ENCODE measurements at regions not wholly inside any gene's neighbourhood (a gene's known extent, or its start where the extent isn't known, plus 50 kb on each side); places are given as distances from the start of the nearest gene placed in this dataset.
"Not testable (repeated sequence)": the region's sequence is repeated elsewhere in the genome, so short reads cannot be mapped to it uniquely, and the experiment has no call there.

DNA sequence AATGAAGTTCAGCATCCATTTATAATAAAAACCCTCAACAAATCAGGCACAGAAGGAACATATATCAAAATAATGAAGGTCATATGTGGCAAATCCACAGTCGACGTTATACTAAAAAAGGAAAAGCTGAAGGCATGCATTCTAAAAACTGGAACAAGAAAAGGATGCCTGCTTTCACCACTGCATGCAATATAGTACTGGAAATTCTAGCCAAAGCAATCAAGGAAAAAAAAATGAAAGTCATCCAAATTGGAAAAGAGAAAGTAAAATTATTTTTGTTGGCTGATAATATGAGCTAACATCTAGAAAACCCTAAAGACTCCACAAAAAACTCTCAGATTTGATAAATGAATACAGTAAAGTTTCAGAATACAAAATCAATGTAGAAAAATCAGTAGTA is 1123.2 kb downstream of the TBL1XR1 start:
- DNase-seq (ENCODE audit: low spot score) = no peak

DNA sequence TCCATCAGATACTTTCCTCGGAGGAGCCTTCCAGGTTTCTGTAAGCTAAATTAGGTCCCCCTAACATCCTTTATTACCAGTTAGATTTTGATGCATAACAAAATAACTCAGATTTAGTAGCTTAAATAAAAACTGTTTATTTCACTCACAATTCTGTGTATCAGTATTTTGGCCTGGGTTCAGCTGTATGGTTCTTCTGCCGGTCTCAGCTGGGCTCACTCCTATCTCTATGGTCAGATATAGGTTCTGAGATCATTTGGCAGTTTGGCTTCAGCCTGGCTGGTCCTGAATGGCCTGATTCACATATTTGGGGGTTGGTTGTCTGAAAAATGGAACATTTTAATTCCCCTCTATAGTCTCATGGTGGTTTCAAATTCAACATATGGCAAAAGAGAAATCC is 1125.3 kb downstream of the TBL1XR1 start:
- DNase-seq (ENCODE audit: low spot score) = no peak

DNA sequence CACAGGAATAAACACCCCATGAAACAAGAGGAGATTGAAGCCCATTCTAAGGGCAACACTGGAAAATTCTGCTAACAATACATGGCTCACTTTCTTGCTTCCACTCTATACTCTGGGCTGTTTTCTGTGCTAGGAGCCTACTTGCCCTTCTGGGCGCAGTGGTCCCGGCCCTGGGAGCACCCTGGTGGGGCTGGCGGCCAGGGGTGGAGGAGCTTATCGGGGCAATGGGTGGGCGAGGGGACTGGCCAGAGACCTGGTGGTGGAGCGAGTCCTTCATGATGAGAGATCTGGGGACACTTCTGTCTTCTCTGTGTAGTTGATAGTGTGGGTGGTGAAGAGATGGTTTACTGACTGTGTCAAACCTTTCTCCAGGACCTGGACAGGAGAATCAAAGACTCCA is 1128.5 kb downstream of the TBL1XR1 start:
- no peak for DNase-seq (ENCODE audit: low spot score)

DNA sequence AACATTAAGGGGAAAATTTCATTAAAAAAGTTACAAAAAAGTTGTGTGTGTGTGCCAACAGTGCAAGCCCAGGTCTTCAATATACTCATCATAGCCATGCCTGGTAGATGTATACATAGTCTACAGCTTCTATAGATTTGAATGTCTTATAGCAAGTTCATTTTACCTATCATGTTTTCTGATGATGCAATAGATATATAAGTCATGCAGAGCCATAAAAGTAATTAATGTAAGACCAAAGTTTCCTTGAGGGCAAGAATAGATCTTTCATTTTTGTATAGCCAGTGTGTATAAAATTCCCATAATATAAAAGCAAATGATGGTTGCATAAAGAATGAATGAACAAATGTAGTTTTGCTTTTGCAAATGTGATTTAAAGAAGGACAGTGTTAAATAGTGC is 1138.4 kb downstream of the TBL1XR1 start:
- DNase-seq (ENCODE audit: low spot score) = no peak

DNA sequence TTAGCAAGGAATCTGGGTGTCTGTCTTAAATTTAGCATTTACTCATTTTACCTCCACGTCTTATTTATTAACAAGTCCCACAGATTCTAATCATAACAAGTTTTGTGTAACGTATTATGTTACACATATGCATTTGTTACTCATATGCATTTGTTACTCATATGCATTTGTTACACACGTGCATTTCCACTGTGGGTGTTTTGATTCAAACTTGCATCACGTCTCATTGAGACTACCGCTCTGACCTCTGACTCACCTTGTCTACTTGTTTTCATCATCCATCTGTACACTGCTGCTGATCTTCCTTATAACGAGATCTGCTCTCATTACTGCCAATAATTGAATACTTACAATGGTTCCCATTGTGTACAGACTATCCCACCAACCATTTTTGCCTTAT is 1141.4 kb downstream of the TBL1XR1 start:
- DNase-seq (ENCODE audit: low spot score) = no peak

DNA sequence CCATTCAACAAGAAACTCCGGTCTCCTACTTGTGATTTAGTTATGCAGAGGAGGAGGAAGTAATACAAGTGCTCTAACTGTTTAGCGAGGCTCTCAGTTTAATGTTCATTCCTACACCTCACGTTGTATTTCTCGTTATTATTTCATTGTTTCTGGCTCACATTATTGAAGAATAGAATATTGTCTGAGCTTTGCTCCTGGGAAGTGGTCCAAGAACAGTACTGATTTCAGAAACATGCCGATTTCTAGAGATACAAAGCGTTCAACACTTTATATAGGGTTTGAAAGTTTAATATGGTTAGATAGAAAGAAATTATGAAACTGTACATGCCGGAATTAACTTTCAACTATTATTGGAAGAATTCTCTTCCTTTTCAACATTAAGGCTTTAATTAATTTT is 1145.5 kb downstream of the TBL1XR1 start:
- DNase-seq (ENCODE audit: low spot score) = no peak

DNA sequence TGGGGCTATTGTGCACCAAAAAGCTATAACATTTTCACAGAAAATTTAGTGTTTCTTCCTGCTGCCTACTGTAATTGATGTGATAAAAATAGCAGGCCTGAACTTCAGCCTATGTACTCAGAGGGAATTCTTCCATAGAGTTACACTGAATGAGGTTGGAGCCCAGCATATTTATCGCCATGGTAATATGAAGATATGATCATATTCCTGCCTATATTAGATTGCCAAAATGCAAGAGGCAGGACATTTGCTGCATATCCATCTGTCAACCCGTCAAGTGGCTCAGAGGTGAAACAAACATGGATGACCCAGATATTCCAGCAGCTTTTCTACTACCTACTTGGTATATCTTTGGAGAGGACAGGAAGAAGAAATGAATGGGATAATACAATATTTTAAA is 1150.6 kb downstream of the TBL1XR1 start:
- no peak for DNase-seq (ENCODE audit: low spot score)

DNA sequence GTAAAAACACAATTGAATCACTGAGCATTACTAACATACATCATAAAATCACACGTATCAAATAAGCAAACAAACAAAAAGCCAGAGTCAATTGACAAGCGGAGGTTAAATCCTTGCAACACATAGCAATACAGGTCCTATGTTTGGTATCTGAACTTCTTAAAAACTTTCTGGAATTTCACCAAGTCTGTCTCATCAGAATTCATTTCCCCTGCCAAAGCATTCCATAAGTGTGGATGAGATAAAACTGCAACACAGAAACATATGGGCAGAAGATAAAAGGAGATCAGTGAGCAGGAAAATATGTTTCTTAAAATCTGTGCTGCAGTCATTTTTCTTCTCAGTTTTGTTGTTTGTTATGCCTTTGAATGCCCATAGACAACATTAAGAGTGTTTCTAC is 1155.5 kb downstream of the TBL1XR1 start:
- DNase-seq (ENCODE audit: low spot score) = no peak

DNA sequence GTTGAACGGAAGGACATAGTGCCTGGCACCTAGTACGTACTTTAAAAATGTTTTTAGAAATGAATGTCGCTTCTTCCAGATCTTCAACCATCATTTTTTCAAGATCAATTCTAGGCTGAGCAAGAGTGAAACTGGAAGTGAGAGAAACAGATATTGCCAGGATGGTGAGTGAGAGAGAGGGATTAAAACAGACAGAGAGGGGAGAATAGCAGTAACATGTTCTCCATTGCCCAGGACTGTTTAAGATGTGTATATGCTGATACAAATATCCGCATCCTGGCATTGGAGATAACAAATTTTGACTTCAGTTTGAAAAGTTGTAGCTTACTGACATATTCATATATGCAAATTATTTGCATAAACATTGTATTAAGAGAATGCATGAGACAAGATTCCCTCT is 1156.1 kb downstream of the TBL1XR1 start:
- DNase-seq (ENCODE audit: low spot score) = no peak

DNA sequence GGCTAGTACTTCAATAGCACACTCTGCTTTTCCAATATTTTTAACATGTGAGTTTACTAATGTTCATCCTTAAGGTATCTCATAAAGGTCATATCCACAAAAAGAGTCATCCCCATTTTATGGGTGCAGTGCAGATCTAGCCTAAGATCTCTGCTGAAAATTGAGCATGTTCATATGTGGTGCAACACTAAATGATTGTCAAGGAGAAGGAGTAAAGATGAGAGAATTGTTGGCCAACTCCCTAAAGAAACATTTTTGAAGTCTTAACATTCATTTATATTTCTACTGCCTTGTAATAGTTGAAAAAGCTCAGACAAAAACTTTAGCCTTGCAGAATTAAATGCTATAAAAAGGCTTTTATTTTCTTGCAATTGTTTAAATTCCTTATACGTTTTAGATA is 1159.6 kb downstream of the TBL1XR1 start:
- no peak for DNase-seq (ENCODE audit: low spot score)

DNA sequence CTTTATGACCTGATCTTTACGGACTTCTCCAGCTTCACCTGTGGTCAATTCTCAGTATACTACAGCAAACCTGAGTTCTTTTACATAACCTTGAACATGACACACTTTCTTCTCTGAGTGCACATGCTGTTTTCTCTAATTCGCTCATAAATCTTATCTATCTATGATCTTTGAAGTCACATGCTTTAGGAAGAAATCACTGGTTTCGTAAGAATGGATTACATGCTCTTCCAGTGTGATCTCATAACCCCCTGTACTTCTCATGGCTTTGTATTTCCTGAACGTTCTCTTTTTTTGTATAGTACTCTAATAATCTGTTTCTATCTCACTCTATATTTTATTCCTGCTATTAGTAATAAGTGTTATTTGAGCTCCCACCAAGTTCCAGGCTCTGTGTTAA is 1165.2 kb downstream of the TBL1XR1 start:
- DNase-seq (ENCODE audit: low spot score) = no peak

DNA sequence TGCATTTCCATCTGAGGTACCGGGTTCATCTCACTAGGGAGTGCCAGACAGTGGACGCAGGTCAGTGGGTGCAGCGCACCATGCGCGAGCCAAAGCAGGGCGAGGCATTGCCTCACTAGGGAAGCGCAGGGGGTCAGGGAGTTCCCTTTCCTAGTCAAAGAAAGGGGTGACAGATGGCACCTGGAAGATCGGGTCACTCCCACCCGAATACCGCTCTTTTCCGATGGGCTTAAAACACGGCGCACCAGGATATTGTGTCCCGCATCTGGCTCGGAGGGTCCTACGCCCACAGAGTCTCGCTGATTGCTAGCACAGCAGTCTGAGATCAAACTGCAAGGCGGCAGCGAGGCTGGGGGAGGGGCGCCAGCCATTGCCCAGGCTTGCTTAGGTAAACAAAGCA is 1157.1 kb downstream of the NAALADL2 start:
- not testable (repeated sequence) for DNase-seq (ENCODE audit: low spot score)

DNA sequence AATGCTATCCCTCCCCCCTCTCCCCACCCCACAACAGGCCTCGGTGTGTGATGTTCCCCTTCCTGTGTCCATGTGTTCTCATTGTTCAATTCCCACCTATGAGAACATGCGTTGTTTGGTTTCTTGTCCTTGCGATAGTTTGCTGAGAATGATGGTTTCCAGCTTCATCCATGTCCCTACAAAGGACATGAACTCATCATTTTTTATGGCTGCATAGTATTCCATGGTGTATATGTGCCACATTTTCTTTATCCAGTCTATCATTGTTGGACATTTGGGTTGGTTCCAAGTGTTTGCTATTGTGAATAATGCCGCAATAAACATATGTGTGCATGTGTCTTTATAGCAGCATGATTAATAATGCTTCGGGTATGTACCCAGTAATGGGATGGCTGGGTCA is 1156.1 kb downstream of the NAALADL2 start:
- not testable (repeated sequence) for DNase-seq (ENCODE audit: low spot score)

DNA sequence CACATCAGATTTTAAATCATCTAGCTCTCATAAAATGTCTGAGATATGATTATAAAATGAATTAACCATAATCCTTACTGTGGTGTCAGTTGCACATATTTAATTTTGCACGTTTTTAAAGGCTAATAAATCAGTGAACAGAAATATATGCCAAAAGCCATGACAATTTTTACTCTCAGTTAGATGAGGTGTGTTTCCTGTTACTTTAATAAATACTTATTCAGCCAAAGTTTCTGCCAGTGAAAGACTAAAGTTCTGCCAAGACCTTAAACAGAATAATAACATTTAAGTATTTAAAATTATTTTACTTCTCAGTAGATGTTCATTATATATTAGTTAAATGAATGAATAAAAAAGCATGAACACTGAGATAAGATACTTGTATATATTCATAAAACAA is 1150.1 kb downstream of the NAALADL2 start:
- DNase-seq (ENCODE audit: low spot score) = no peak

DNA sequence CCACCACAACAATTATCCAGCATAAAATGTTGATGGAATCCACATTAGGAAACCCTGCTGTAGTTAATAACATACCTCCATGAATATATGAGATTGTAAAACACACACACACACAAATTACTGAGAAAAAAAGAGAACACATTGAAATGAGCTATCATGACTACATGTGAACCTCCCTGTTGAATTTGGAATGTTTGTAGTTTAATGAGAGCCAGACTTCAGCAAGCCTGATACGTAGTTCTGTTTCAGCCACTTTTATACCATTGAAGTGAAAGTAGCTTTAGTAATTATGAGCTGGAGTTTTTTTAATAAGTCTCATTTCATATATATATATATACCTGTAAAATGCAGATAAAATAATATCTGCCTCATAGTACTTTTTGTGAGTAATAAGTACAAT is 1146.4 kb downstream of the NAALADL2 start:
- no peak for DNase-seq (ENCODE audit: low spot score)

DNA sequence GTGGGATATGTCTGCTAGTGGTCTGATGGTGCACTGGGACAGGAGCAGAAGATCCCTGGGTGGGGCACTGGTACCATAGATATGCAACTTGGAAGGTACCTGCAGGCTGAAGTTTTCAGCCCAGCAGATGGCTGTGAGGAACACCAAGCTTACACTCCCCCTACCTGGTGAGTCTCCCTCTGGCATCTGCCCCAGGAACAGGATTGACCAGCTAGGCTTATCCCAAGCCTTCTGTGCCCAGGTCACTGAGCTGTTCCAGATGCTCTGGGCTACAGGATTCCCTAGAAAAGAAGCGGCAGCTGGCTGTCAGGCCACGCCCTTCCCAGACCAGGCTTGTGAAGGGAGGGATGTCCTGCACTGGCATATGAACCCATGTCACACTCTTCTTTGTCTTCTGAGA is 1130.0 kb downstream of the NAALADL2 start:
- DNase-seq (ENCODE audit: low spot score) = no peak

DNA sequence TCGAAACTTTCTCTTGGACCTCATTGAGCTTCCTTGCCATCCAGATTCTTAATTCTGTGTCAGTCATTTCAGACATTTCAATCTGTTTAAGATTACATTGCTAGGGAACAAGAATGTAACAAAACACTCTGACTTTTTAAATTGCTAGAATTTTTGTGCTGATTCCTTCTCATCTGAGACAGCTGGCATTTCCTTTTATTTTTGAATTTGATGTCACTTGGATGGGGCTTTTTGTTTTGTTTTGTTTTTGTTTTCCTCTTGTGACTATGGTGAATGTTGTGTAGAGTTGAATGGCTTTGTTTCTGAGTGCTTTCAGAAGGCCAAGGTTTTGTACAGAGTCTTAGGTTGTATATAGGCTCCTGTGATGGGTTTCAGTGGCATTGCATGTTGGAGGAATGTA is 1129.3 kb downstream of the NAALADL2 start:
- no peak for DNase-seq (ENCODE audit: low spot score)

DNA sequence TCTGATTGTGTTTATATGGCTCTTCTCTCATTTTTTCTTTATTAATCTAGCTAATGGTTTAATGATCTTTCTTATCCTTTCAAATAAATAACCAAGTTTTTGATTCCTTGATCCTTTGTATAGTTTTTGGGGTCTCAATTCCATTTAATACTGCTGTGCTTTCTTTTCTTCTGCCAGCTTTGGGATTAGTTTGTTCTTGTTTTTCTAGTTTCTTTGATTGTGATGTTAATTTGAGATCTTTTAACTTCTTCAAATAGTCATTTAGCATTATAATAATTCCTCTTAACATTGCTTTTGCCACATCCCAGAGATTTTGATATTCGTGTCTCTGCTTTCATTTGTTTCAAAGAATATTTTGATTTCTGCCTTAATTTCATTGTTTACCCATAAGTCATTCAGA is 1126.6 kb downstream of the NAALADL2 start:
- no peak for DNase-seq (ENCODE audit: low spot score)

DNA sequence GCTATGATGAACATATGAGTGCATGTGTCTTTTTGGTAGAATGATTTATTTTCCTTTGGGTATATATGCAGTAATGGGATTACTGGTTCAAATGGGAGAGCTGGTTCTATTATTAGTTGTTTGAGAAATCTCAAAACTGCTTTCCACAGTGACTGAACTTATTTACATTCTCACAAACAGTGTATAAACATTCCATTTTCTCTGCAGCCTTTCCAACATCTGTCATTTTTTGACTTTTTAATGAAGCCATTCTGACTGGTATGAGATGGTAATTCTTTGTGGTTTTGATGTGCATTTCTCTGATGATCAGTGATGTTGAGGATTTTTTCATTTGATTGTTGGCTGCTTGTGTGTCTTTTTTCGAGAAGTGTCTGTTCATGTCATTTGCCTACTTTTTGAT is 1124.2 kb downstream of the NAALADL2 start:
- DNase-seq (ENCODE audit: low spot score) = no peak

DNA sequence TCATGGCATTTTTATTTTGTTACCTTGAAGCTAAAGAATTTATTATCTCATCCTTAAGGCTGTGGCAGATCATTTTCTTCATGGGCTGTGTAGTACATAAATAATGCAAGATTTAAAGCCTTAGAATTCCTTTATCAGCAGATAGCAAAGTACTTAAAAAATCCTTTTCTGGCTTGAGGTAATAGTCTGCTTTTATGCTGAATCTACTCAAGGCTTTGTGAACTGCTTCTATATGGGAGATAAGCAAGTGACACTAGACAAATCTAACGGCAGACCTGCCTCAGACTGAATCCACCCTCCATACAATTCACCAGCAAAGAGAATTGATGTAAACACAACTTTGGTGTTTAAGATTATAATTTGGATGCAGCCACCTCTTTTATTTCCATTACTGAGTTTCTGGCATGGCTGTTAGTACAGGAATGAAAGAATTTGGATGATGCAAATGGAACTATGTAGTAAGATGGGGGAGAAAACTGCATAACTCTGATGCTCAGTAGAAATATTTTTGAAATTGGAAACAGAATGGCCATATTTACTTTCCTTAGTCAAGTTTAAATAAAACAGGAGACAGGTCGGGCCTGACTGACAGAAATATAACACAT is 1121.5 kb downstream of the NAALADL2 start:
- no peak for DNase-seq (ENCODE audit: low spot score)

DNA sequence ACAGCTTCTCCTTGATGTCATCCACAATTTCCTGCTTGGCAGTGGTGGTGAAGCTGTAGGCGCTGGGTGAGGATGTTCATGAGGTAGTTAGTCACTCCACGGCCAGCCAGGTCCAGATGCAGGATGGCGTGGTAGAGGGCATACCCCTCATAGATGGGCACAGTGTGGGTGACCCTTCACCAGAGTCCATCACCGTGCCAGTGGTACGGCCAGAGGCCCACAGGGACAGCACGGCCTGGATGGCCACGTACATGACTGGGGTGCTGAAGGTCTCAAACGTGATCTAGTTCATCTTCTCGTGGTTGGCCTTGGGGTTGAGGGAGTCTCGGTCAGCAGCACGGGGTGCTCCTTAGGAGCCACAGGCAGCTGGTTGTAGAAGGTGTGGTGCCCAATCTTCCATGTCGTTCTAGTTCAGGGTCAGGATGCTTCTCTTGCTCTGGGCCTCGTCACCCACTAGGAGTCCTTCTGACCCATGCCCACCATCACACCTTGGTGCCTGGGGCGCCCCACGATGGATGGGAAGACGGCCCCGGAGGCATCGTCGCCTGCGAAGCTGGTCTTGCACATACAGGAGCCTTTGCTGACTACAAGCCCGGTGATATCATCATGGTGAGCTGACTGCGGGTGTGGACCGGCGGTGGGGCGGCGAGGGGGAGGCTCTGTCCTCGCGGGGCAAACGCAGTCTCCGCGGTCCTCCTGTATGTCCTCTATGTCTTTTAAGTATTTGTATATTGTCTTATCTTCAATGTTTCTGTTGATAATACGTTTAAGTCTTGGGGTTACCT is 1119.0 kb downstream of the NAALADL2 start:
- DNase-seq (ENCODE audit: low spot score) = no peak

DNA sequence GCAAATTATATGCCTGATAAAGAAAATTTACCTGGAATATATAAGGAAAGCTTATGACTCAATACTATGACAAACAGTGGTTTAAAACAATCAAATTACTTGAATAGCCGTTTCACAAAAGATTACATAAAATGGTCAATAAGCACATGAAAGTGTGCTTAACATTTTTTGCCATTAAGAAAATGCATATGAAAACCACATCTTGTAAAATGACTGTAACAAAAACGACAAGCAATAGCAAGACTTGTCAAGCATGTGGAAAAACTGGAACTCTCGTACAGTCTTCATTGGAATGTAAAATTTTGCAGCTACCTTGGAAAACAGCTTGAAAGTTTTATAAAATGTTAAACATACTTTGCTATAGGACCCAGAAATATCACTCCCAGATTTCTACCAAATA is 1110.3 kb downstream of the NAALADL2 start:
- DNase-seq (ENCODE audit: low spot score) = no peak

DNA sequence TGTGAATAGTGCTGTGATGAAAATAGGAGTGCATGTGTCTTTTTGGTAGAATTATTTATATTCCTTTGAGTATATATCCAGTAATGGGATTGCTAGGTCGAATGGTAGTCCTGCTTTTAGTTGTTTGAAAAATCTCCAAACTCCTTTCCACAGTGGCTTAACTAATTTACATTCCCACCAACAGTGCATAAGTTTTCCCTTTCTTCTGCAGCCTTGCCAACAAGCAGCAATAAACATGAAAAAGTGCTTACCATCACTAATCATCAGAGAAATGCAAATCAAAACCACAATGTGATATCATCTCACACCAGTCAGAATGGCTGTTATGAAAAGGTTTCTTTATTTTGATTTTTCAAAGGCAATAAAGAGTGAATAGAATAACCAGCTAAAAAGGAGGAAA is 1105.9 kb downstream of the NAALADL2 start:
- DNase-seq (ENCODE audit: low spot score) = no peak

DNA sequence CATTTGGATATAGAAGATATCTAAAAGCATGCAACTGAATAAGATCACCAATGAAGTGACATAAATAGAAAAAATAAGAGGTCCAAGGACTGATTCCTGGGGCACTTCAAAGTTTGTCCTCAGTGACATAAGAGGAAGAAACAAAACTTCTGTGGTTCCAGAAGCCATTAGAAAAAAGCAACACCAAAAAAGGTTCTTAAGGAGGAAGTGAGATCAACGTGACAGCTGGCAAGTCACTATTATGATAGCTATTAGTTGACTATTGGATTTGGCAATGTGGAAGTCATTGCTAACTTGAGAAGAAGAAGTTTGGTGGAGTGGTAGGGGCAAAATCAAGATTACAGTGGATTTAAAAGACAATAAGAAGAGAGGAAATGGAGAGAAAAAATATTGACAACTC is 1098.3 kb downstream of the NAALADL2 start:
- no peak for DNase-seq (ENCODE audit: low spot score)

Measured in HuH-7 (cell line).